ENCODE measurements at regions not wholly inside any gene's neighbourhood (a gene's known extent, or its start where the extent isn't known, plus 50 kb on each side); places are given as distances from the start of the nearest gene placed in this dataset.

- DNase-seq (ENCODE audit: low spot score), result no peak
Measured at GRCh38 chr12:14148489-14149270, 167.3 kb upstream of the GRIN2B start.

- DNase-seq (ENCODE audit: low spot score), result no peak
Measured at GRCh38 chr12:14153803-14154202, 172.4 kb upstream of the GRIN2B start.

- DNase-seq (ENCODE audit: low spot score), result no peak
Measured at GRCh38 chr12:14156606-14157005, 175.2 kb upstream of the GRIN2B start.

GRCh38 chr12:14157088-14157747 is 175.8 kb upstream of the GRIN2B start:
- DNase-seq (ENCODE audit: low spot score), result no peak

- DNase-seq (ENCODE audit: low spot score), result no peak
Measured at GRCh38 chr12:14164266-14164665, 182.9 kb upstream of the GRIN2B start.

- DNase-seq (ENCODE audit: low spot score), result peak; percentile 50
Measured at GRCh38 chr12:14167005-14167628, 185.7 kb upstream of the GRIN2B start.

- no peak for DNase-seq (ENCODE audit: low spot score)
Measured at GRCh38 chr12:14169281-14169680, 187.9 kb upstream of the GRIN2B start.

- no peak for DNase-seq (ENCODE audit: low spot score)
Measured at GRCh38 chr12:14171106-14171505, 189.7 kb upstream of the GRIN2B start.

GRCh38 chr12:14175206-14175605 is 190.3 kb upstream of the ATF7IP start:
- DNase-seq (ENCODE audit: low spot score), result no peak

- DNase-seq (ENCODE audit: low spot score), result no peak
Measured at GRCh38 chr12:14185427-14186192, 179.9 kb upstream of the ATF7IP start.

GRCh38 chr12:14186193-14186502 is 179.3 kb upstream of the ATF7IP start:
- DNase-seq (ENCODE audit: low spot score), result no peak

GRCh38 chr12:14187002-14187401 is 178.5 kb upstream of the ATF7IP start:
- DNase-seq (ENCODE audit: low spot score), result no peak

GRCh38 chr12:14187966-14188365 is 177.5 kb upstream of the ATF7IP start:
- DNase-seq (ENCODE audit: low spot score), result no peak

GRCh38 chr12:14188744-14189143 is 176.7 kb upstream of the ATF7IP start:
- DNase-seq (ENCODE audit: low spot score), result no peak

GRCh38 chr12:14190694-14191093 is 174.8 kb upstream of the ATF7IP start:
- DNase-seq (ENCODE audit: low spot score), result no peak

- DNase-seq (ENCODE audit: low spot score), result no peak
Measured at GRCh38 chr12:14191612-14192011, 173.9 kb upstream of the ATF7IP start.

- no peak for DNase-seq (ENCODE audit: low spot score)
Measured at GRCh38 chr12:14193639-14194038, 171.8 kb upstream of the ATF7IP start.

GRCh38 chr12:14194572-14194971 is 170.9 kb upstream of the ATF7IP start:
- DNase-seq (ENCODE audit: low spot score), result no peak

GRCh38 chr12:14199455-14200198 is 165.9 kb upstream of the ATF7IP start:
- DNase-seq (ENCODE audit: low spot score), result no peak

GRCh38 chr12:14200598-14200997 is 164.9 kb upstream of the ATF7IP start:
- DNase-seq (ENCODE audit: low spot score), result no peak

GRCh38 chr12:14201291-14201690 is 164.2 kb upstream of the ATF7IP start:
- DNase-seq (ENCODE audit: low spot score), result no peak

Data from ureter (tissue), 1 donor.